Ishikawa (cell line): ENCODE measurements at regions not wholly inside any gene's neighbourhood (a gene's known extent, or its start where the extent isn't known, plus 50 kb on each side); places are given as distances from the start of the nearest gene placed in this dataset.

Source experiments
- CEBPB ChIP-seq: IDR thresholded peaks from 2 replicates; pipeline ENCODE4 v1.6.1; 2012
- MAX ChIP-seq: IDR thresholded peaks from 2 replicates; pipeline ENCODE4 v1.6.1; 2012
- NFIC ChIP-seq: IDR thresholded peaks from 2 replicates; pipeline ENCODE4 v1.6.1; 2012
- TAF1 ChIP-seq: IDR thresholded peaks from 2 replicates; pipeline ENCODE4 v1.6.1; 2012; ENCODE audit warnings: low read depth, mild to moderate bottlenecking
- TCF12 ChIP-seq: IDR thresholded peaks from 2 replicates; pipeline ENCODE4 v1.6.1; 2012; ENCODE audit warnings: low read depth

DNA sequence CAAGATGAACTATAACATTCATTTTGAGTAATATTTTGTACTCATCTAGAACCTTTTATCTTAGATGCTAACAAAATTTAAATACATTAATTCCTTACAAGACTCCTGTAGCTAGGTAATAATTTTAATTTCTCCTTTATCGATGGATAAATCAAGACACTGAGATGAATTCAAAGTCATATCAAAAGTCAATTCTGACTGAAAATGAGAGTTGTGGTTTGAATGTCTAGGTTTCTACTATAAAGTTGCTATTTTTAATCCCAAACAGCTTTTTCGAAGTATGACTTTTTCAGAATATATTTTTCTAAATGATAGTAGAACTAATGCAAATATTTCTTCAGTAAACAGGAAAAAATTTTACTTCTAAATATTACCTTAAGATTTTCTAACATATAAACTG lies 491.7 kb upstream of the FAM174A start:
- TF ChIP-seq MAX: no peak
- no peak for TF ChIP-seq CEBPB
- TF ChIP-seq TAF1: no peak
- TF ChIP-seq TCF12: no peak
- TF ChIP-seq NFIC: no peak
